GM21528 (cell line): ENCODE measurements at regions not wholly inside any gene's neighbourhood (a gene's known extent, or its start where the extent isn't known, plus 50 kb on each side); places are given as distances from the start of the nearest gene placed in this dataset.
"Not testable (repeated sequence)": the region's sequence is repeated elsewhere in the genome, so short reads cannot be mapped to it uniquely, and the experiment has no call there.

Source experiments
- ATAC-seq: cut with Tn5 transposase; IDR thresholded peaks from one replicate; pipeline ENCODE4 v1.9.1; 2021; ENCODE audit warnings: mild to moderate bottlenecking, moderate library complexity; ENCODE audit not compliant: unreplicated experiment, low FRiP score

DNA sequence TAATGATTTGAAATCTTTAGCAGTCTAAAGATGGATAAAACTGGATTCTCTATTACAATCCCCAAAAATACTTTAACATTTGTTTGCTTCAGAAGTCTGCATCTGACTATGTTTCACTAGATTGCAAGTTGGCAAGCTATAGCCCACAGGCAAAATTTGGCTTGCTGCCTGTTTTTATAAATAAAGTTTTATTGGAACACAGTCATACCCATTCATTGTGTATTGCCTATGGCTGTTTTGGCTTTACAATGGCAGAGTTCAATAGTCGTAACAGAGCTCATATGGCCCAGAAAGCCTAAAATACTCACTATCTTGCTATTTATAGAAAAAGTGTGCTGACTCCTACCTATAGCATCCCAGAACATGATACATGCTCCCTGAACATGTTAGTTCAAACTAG lies 89.0 kb upstream of the GPR141 start:
- ATAC-seq = no peak

DNA sequence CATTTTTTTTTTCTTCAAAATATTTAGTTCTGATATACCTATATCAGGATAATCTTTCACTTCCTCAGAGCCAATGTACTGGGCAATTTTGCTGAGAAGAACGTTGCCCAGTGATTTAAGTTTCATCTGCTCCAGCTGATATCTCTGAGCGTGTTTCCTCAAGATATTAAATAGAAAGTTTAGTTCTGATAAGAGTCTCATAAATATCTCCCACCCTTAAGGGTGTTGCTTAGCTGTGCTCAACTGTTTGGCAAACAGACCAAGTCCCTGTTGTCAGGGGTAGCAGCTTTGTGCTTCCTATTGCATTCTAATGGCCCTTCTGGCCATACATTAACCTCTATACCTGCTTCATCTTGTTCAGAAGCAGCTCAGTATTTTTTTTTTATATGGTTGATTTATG lies 84.7 kb upstream of the GPR141 start:
- no peak for ATAC-seq

DNA sequence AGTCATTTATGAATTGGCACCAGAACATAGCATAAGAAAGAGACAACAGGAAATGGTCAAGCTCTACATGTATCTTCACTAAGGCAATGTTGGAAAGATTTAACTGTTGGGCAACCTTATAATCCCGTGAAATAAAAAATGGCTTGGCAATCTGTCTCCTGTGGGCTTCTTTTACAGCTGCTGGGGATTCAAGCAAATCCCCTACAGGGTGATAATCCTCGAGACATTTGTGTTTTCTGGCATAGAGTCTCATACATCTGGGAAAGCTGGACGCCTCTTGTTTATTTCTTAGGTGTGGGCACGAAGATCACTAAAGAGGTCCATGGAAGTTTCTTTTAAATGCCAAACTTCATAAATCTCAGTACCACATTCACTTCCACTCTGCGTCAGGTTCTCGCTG lies 82.2 kb upstream of the GPR141 start:
- ATAC-seq = no peak

DNA sequence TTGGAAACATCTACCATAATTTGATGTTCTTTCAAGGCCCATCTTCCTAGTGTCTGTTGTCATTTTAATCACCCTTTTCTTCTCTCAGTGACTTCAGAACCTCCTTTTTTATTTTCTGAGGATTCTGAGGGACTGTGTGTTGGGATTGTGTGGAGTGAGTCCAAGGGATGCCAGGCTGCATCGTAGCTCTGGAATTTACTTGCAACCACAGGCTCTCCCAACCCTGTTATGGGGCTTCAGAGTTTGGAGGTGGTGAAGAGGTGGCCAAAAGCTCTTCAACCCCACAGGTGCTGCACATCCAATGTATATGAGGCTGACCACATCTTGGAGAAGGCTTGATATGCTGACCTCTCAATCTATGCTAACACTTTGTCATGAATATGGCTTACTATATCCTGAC lies 79.5 kb upstream of the GPR141 start:
- ATAC-seq = no peak

DNA sequence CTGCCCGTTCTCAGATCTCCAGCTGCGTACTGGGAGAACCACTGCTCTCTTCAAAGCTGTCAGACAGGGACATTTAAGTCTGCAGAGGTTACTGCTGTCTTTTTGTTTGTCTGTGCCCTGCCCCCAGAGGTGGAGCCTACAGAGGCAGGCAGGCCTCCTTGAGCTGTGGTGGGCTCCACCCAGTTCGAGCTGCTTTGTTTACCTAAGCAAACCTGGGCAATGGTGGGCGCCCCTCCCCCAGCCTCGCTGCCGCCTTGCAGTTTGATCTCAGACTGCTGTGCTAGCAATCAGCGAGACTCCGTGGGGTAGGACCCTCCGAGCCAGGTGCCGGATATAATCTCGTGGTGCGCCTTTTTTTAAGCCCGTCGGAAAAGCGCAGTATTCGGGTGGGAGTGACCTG lies 66.2 kb upstream of the GPR141 start:
- not testable (repeated sequence) for ATAC-seq

DNA sequence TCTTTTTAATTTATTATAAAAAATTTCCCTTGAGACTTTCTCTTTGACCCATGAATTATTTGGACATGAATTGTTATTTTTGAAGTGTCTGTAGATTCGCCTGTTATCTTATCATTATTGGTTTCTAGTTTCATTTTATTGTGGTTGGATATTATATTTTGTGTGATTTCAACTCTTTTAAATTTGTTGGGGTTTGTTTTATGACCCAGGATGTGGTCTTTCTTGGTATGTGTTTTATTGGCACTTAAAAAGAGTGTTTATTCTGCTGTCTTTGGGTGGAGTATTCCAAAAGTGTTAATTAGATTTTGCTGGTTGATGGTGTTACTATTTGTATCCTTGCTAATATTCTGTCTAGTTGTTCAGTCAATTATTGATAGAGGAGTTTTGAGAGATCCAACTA lies 50.5 kb upstream of the GPR141 start:
- no peak for ATAC-seq
